ENCODE measurements at regions not wholly inside any gene's neighbourhood (a gene's known extent, or its start where the extent isn't known, plus 50 kb on each side); places are given as distances from the start of the nearest gene placed in this dataset.

DNA sequence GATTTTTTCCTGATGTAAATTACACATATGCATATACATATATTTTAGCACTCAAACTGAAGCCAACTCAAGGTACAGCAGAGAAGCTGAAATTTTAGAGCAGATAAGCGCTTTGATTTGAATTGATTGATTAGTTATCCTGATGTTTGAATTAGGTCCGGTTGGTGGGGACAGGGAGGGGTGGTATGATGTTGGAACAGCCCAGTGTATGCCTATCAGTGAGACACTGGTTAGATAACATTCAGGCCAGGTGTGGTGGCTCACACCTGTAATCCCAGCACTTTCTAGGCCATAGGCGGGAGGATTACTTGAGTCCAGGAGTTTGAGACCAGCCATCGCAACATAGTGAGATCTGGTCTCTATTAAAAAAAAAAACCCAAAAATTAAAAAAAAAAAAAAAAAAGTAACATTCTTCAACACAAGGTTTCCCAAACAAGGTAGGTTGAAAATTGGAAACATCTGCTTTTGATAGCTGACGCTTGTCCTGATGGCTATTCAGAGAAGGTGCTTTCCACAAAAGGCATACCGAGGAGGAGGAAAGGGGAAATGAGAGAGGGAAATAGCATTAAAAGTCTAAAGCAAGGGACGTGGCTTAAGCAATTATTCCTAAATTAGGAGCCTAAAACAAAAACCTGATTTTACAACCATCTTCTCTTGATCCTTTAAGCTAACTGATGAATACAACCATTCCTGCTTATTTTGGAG, 288.4 kb upstream of the JARID2 start:
- H3K27me3 ChIP-seq (ENCODE audit: low read length): no peaks in the 10 kb centered on the region
- H4K20me1 ChIP-seq (ENCODE audit: low read depth, low read length): no peaks in the 10 kb centered on the region
- no peaks in the 10 kb centered on the region for H3K9me3 ChIP-seq (ENCODE audit: insufficient read depth, low read length)
- H3K9me2 ChIP-seq (replicated peaks; ENCODE audit: insufficient read depth, low read length): no peaks in the 10 kb centered on the region
- no peak overlapping the region for H3K4me2 ChIP-seq (ENCODE audit: low read depth, low read length, poor library complexity, severe bottlenecking)
- no peak overlapping the region for H3K9ac ChIP-seq (ENCODE audit: low read length)
- no peaks in the 10 kb centered on the region for H3K79me2 ChIP-seq (ENCODE audit: insufficient read depth, low read length)
- H3K36me3 ChIP-seq (ENCODE audit: low read length): no peaks in the 10 kb centered on the region
- H3K27ac ChIP-seq (ENCODE audit: low read depth, low read length): no peak overlapping the region
- H2AFZ ChIP-seq (ENCODE audit: low read depth, low read length, severe bottlenecking): no peak overlapping the region
- H3K4me3 ChIP-seq (ENCODE audit: insufficient read depth, low read length, poor library complexity, severe bottlenecking): no peak overlapping the region
- TF ChIP-seq, protein P1, sequence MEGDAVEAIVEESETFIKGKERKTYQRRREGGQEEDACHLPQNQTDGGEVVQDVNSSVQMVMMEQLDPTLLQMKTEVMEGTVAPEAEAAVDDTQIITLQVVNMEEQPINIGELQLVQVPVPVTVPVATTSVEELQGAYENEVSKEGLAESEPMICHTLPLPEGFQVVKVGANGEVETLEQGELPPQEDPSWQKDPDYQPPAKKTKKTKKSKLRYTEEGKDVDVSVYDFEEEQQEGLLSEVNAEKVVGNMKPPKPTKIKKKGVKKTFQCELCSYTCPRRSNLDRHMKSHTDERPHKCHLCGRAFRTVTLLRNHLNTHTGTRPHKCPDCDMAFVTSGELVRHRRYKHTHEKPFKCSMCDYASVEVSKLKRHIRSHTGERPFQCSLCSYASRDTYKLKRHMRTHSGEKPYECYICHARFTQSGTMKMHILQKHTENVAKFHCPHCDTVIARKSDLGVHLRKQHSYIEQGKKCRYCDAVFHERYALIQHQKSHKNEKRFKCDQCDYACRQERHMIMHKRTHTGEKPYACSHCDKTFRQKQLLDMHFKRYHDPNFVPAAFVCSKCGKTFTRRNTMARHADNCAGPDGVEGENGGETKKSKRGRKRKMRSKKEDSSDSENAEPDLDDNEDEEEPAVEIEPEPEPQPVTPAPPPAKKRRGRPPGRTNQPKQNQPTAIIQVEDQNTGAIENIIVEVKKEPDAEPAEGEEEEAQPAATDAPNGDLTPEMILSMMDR (IDR thresholded peaks at IDR 0.05; ENCODE audit: insufficient read depth, low read length, poor library complexity, severe bottlenecking): no peak
- no peak for TF ChIP-seq EZH2phosphoT487 (conservative IDR thresholded peaks at IDR 0.05; ENCODE audit: low read length)
- no peaks in the 10 kb centered on the region for H3F3A ChIP-seq (ENCODE audit: insufficient read depth)

DNA sequence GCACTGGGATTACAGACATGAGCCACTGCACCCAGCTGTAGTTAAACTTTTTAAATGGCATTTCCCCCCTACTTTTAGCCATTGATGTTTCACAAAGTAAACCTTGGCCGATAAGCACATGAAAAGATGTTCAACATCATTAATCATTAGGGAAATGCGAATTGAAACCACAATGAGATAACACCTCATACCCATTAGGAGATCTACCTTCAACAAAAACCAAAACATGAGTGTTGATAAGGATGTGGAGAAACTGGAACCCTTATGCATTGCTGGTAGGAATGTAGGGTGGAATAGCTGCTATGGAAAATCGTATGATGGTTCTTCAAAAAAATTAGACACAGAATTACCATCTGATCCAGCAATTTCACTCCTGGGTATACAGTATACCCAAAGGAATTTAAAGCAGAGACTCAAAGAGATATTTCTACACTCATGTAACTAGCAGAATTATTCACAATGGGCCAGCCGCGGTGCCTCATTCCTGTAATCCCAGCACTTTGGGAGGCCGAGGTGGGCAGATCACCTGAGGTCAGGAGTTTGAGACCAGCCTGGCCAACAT, 286.5 kb upstream of the JARID2 start:
- no peak overlapping the region for H3K27ac ChIP-seq (ENCODE audit: low read depth, low read length)
- no peaks in the 10 kb centered on the region for H4K20me1 ChIP-seq (ENCODE audit: low read depth, low read length)
- H3K4me2 ChIP-seq (ENCODE audit: low read depth, low read length, poor library complexity, severe bottlenecking): no peak overlapping the region
- H3K9me2 ChIP-seq (replicated peaks; ENCODE audit: insufficient read depth, low read length): no peaks in the 10 kb centered on the region
- no peaks in the 10 kb centered on the region for H3K36me3 ChIP-seq (ENCODE audit: low read length)
- no peak overlapping the region for H3K9ac ChIP-seq (ENCODE audit: low read length)
- no peaks in the 10 kb centered on the region for H3K79me2 ChIP-seq (ENCODE audit: insufficient read depth, low read length)
- no peak overlapping the region for H2AFZ ChIP-seq (ENCODE audit: low read depth, low read length, severe bottlenecking)
- H3K4me3 ChIP-seq (ENCODE audit: insufficient read depth, low read length, poor library complexity, severe bottlenecking): no peak overlapping the region
- H3K27me3 ChIP-seq (ENCODE audit: low read length): no peaks in the 10 kb centered on the region
- TF ChIP-seq EZH2phosphoT487 (conservative IDR thresholded peaks at IDR 0.05; ENCODE audit: low read length): no peak
- TF ChIP-seq, protein P1 (IDR thresholded peaks at IDR 0.05; ENCODE audit: insufficient read depth, low read length, poor library complexity, severe bottlenecking): no peak
- no peaks in the 10 kb centered on the region for H3F3A ChIP-seq (ENCODE audit: insufficient read depth)
- H3K9me3 ChIP-seq (ENCODE audit: insufficient read depth, low read length): no peaks in the 10 kb centered on the region

DNA sequence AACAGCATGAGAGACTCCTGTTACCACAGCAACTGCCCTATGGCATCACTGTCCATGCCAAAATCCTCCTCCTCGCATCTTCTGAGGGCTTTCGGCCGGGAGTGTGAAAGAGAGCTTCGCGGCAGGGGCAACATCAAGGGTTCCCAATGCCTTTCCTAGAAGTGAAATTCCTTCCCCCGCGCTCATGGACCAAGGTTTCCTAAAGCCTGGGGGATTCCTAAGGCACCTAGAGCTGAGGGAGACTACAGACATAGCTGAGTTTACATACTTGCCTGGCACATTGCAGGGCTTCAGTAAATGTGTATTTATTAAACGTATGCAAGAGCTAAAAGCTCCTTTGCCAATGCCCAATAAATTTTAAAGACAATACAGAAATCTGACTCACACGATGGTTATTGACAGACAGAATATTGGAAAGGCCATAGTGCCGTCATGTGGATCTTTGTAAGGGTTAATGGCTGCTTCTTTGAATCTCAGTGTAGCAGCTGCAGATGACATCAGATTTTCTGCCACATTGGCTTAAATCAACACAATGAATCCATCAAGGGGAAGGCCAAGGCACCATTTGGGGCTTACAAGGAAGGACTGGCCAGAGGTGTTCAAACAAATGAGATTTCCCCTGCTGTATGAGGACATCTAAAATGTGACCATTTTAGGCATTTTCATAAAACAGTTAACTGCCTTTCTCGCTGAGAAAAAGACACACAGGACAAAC, 281.2 kb upstream of the JARID2 start:
- no peaks in the 10 kb centered on the region for H3K9me3 ChIP-seq (ENCODE audit: insufficient read depth, low read length)
- H3F3A ChIP-seq (ENCODE audit: insufficient read depth): no peaks in the 10 kb centered on the region
- no peaks in the 10 kb centered on the region for H3K9me2 ChIP-seq (replicated peaks; ENCODE audit: insufficient read depth, low read length)
- H2AFZ ChIP-seq (ENCODE audit: low read depth, low read length, severe bottlenecking): no peak overlapping the region
- no peaks in the 10 kb centered on the region for H3K36me3 ChIP-seq (ENCODE audit: low read length)
- no peak overlapping the region for H3K9ac ChIP-seq (ENCODE audit: low read length)
- H3K27ac ChIP-seq (ENCODE audit: low read depth, low read length): no peak overlapping the region
- no peak overlapping the region for H3K4me3 ChIP-seq (ENCODE audit: insufficient read depth, low read length, poor library complexity, severe bottlenecking)
- no peaks in the 10 kb centered on the region for H3K79me2 ChIP-seq (ENCODE audit: insufficient read depth, low read length)
- H3K4me2 ChIP-seq (ENCODE audit: low read depth, low read length, poor library complexity, severe bottlenecking): no peak overlapping the region
- no peaks in the 10 kb centered on the region for H4K20me1 ChIP-seq (ENCODE audit: low read depth, low read length)
- 0 out of 2 replicates have a peak, but pooled peaks cover 2% of the 10 kb centered on the region for H3K27me3 ChIP-seq (ENCODE audit: low read length)
- TF ChIP-seq, protein P1 (IDR thresholded peaks at IDR 0.05; ENCODE audit: insufficient read depth, low read length, poor library complexity, severe bottlenecking): no peak
- no peak for TF ChIP-seq EZH2phosphoT487 (conservative IDR thresholded peaks at IDR 0.05; ENCODE audit: low read length)
